ENCODE measurements at regions not wholly inside any gene's neighbourhood (a gene's known extent, or its start where the extent isn't known, plus 50 kb on each side); places are given as distances from the start of the nearest gene placed in this dataset.

DNA sequence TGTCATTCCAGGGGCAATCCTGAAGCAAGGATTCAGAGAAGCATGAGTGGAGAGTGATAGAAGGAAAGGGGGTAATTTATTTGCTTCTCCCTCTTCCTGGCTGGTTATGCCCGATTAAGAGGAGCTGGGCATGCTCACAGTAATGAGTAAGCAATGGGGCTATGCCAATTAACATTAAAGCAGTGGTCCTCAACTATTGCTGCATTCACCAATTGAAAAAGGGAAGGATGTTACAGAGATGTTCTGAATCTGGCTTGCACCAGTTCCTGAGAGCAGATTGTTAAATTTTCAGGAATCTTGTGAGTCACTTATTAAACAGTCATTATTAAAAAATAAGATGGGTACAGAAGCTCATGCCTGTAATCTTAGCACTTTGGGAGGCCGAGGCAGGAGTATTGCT, 85.9 kb upstream of the ZBTB20 start:
- BruUV-seq (replicated peaks) = no TSS peak
- H3K27ac Mint-ChIP-seq (ENCODE audit: low read depth, unreplicated experiment) = no peak overlapping the region
- CTCF ChIA-PET = interaction anchor here (0.6 to 1.0 kb wide), 2 partner anchors 16 to 19 kb away, joined by 3 read pairs; no protein-coding TSS in a partner anchor
- no peaks in the 10 kb centered on the region for H3K4me1 Mint-ChIP-seq (ENCODE audit: insufficient read depth, unreplicated experiment)
- no peak for DNase-seq (ENCODE audit: unreplicated experiment)
- H3K36me3 Mint-ChIP-seq (ENCODE audit: insufficient read depth, unreplicated experiment) = no peaks in the 10 kb centered on the region
- POLR2A ChIA-PET = no interaction called here
- intact Hi-C loops (cut with micrococcal nuclease) = no loop called here
- H3K9me3 Mint-ChIP-seq (ENCODE audit: unreplicated experiment) = no peaks in the 10 kb centered on the region
- H3K4me3 Mint-ChIP-seq (ENCODE audit: unreplicated experiment) = no peak overlapping the region
- TF ChIP-seq, protein P1, sequence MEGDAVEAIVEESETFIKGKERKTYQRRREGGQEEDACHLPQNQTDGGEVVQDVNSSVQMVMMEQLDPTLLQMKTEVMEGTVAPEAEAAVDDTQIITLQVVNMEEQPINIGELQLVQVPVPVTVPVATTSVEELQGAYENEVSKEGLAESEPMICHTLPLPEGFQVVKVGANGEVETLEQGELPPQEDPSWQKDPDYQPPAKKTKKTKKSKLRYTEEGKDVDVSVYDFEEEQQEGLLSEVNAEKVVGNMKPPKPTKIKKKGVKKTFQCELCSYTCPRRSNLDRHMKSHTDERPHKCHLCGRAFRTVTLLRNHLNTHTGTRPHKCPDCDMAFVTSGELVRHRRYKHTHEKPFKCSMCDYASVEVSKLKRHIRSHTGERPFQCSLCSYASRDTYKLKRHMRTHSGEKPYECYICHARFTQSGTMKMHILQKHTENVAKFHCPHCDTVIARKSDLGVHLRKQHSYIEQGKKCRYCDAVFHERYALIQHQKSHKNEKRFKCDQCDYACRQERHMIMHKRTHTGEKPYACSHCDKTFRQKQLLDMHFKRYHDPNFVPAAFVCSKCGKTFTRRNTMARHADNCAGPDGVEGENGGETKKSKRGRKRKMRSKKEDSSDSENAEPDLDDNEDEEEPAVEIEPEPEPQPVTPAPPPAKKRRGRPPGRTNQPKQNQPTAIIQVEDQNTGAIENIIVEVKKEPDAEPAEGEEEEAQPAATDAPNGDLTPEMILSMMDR (IDR thresholded peaks at IDR 0.05; ENCODE audit: unreplicated experiment) = no peak
- no peaks in the 10 kb centered on the region for H3K27me3 Mint-ChIP-seq (ENCODE audit: insufficient read depth, unreplicated experiment)

DNA sequence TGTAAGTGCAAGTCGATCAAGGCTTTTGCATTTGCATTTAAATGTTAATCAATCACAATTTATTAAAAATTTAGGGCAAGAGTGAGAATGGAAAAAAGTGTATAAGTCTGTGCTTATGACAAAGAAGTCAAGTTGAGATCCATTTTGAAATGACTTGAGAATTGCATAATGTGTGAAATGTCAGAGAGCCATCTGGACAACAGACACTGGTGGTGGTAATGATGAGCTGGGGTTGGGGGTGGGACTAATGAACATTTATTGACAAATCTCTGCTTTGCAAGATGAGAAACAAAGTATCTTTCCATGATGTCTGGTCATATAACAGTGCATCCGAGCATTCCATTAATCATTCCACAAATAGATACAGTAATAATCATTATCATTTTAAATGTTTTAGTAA, 89.4 kb upstream of the ZBTB20 start:
- TF ChIP-seq, protein P1 (IDR thresholded peaks at IDR 0.05; ENCODE audit: unreplicated experiment) = no peak
- Mint-ChIP-seq H3K9me3 (ENCODE audit: unreplicated experiment) (no peaks in the 10 kb centered on the region), H3K27ac (ENCODE audit: low read depth, unreplicated experiment) (no peak overlapping the region), H3K36me3 (ENCODE audit: insufficient read depth, unreplicated experiment) (no peaks in the 10 kb centered on the region), H3K4me1 (ENCODE audit: insufficient read depth, unreplicated experiment) (peaks cover 11% of the 10 kb centered on the region), H3K27me3 (ENCODE audit: insufficient read depth, unreplicated experiment) (no peaks in the 10 kb centered on the region), H3K4me3 (ENCODE audit: unreplicated experiment) (no peak overlapping the region)
- no peak for DNase-seq (ENCODE audit: unreplicated experiment)
- ChIA-PET POLR2A (no interaction called here), CTCF (interaction anchor here (1.3 kb wide), 1 partner anchor 19 kb away, joined by 5 read pairs; no protein-coding TSS in a partner anchor)
- intact Hi-C loops (cut with micrococcal nuclease) = loop anchor here (5.0 kb wide), 1 partner anchor 201 kb away; no protein-coding TSS in a partner anchor
- BruUV-seq (replicated peaks) = no TSS peak

DNA sequence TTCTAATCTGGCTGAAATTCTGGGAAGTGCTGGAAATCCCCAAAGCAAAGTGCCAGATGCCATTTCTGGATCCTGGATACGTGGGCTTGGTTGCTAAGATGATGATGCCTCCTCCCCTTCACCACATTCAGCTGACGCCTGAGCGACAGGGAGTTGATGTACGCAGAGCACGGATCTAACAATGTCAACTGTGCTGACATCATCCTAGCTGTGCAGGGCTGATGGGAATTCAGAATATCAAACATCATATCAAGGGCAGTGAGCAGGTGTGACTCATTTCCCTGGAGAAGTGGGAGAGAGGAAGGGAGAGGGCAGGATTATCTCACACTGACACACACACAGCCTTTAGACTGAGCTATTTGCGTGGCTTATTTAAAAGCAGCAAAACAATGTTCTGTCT, 92.6 kb upstream of the ZBTB20 start:
- Mint-ChIP-seq H3K4me3 (ENCODE audit: unreplicated experiment) (no peak overlapping the region), H3K4me1 (ENCODE audit: insufficient read depth, unreplicated experiment) (peaks cover 11% of the 10 kb centered on the region), H3K36me3 (ENCODE audit: insufficient read depth, unreplicated experiment) (no peaks in the 10 kb centered on the region), H3K27me3 (ENCODE audit: insufficient read depth, unreplicated experiment) (no peaks in the 10 kb centered on the region), H3K9me3 (ENCODE audit: unreplicated experiment) (no peaks in the 10 kb centered on the region), H3K27ac (ENCODE audit: low read depth, unreplicated experiment) (no peak overlapping the region)
- intact Hi-C loops (cut with micrococcal nuclease) = loop anchor here (5.0 kb wide), 1 partner anchor 198 kb away; no protein-coding TSS in a partner anchor
- DNase-seq (ENCODE audit: unreplicated experiment) = peak; percentile 89
- BruUV-seq (replicated peaks) = no TSS peak
- ChIA-PET POLR2A (interaction anchor here (1.1 kb wide), 1 partner anchor 22 kb away, joined by 5 read pairs; no protein-coding TSS in a partner anchor), CTCF (interaction anchor here (1.0 to 2.7 kb wide), 2 partner anchors 22 to 581 kb away, joined by 3 to 17 read pairs; no protein-coding TSS in a partner anchor)
- TF ChIP-seq, protein P1 (IDR thresholded peaks at IDR 0.05; ENCODE audit: unreplicated experiment) = no peak

DNA sequence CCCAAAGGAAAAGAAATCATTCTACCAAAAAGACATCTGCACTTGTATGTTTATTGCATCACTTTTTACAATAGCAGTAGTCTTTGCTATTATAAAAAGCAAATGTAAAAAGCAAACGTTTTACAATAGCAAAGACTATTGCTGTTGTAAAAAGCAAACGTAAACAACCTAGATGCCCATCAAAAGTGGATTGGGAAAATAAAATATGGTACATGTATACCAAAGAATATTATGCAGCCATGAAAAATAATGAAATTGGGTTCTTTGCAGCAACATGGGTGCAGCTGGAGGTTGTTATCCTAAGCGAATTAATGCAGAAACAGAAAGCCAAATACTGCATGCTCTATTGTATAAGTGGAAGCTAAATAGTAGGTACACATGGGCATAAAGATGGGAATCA, 97.3 kb upstream of the ZBTB20 start:
- TF ChIP-seq, protein P1 (IDR thresholded peaks at IDR 0.05; ENCODE audit: unreplicated experiment) = no peak
- H3K4me1 Mint-ChIP-seq (ENCODE audit: insufficient read depth, unreplicated experiment) = peaks cover 16% of the 10 kb centered on the region
- no peak for DNase-seq (ENCODE audit: unreplicated experiment)
- no peaks in the 10 kb centered on the region for H3K9me3 Mint-ChIP-seq (ENCODE audit: unreplicated experiment)
- no peak overlapping the region for H3K27ac Mint-ChIP-seq (ENCODE audit: low read depth, unreplicated experiment)
- no peaks in the 10 kb centered on the region for H3K36me3 Mint-ChIP-seq (ENCODE audit: insufficient read depth, unreplicated experiment)
- POLR2A ChIA-PET = interaction anchor here (0.6 kb wide), 1 partner anchor 28 kb away, joined by 4 read pairs; no protein-coding TSS in a partner anchor
- BruUV-seq (replicated peaks) = no TSS peak
- CTCF ChIA-PET = no interaction called here
- H3K4me3 Mint-ChIP-seq (ENCODE audit: unreplicated experiment) = no peak overlapping the region
- intact Hi-C loops (cut with micrococcal nuclease) = no loop called here
- no peaks in the 10 kb centered on the region for H3K27me3 Mint-ChIP-seq (ENCODE audit: insufficient read depth, unreplicated experiment)
